Body of pancreas (tissue), 4 donors: ENCODE measurements at regions not wholly inside any gene's neighbourhood (a gene's known extent, or its start where the extent isn't known, plus 50 kb on each side); places are given as distances from the start of the nearest gene placed in this dataset.

Experiments used
- ATAC-seq: fragments of 150-250 bp; one replicate; pipeline ENCODE4 v1.9.1; 2016
- DNase-seq, 4 donors: peaks; one replicate each; pipeline ENCODE4 v3.0.0-alpha.2; 2019
- H3K27ac ChIP-seq, 4 donors: fragments of 200-600 bp; sonication (generic); 1 replicate in 3 of 4; 2 replicates in 1 of 4; pipeline versions ENCODE4 v1.5.1 to v1.6.1; 2016 to 2019; ENCODE audit warnings: mild to moderate bottlenecking in 1 of 4, mixed read lengths in 1 of 4, moderate library complexity in 1 of 4
- H3K27me3 ChIP-seq, 2 donors: fragments of 200-600 bp; sonication (generic); one replicate each; pipeline ENCODE4 v1.6.0; 2016; ENCODE audit warnings: mild to moderate bottlenecking in 1 of 2
- H3K36me3 ChIP-seq, 2 donors: fragments of 200-600 bp; sonication (generic); replicated peaks in 1 of 2; 2 replicates each; pipeline ENCODE4 v1.5.1; 2016; ENCODE audit warnings: low read depth in 2 of 2; ENCODE audit not compliant: insufficient read depth in 1 of 2
- H3K4me1 ChIP-seq: fragments of 200-600 bp; sonication (generic); one replicate; pipeline ENCODE4 v1.6.0; 2016
- H3K4me3 ChIP-seq, 2 donors: fragments of 200-600 bp; sonication (generic); 1 replicate in 1 of 2; 2 replicates in 1 of 2; pipeline ENCODE4 v1.5.1; 2016 to 2019
- H3K9me3 ChIP-seq, 3 donors: fragments of 200-600 bp; sonication (generic); 1 replicate in 2 of 3; 2 replicates in 1 of 3; pipeline ENCODE4 v1.5.1; 2016
- POLR2A ChIP-seq, 3 donors: fragments of 450-650 bp; IDR thresholded peaks; one replicate each; pipeline ENCODE4 v1.6.1; 2016; ENCODE audit warnings: antibody characterized with exemption in 3 of 3, mild to moderate bottlenecking in 2 of 3
- WGBS, 2 donors: methylation state at CpG; one replicate each; pipeline ENCODE4 v1.1.5; 2017; 5-methylcytosine and 5-hydroxymethylcytosine counted together
- intact Hi-C: fragments of 100-400 bp; cut with DNase I; formaldehyde crosslinking; loops from one replicate; pipeline ENCODE4 v1.15.1; 2023
- TF ChIP-seq, protein P1 (sequence below), 7 experiments: fragments of 450-650 bp in 4 of 7; fragments of 200-600 bp in 3 of 7; sonication (generic) in 3 of 7; IDR thresholded peaks; one replicate each; pipeline ENCODE4 v1.5.1; 2016 to 2019; ENCODE audit warnings: antibody characterized with exemption in 7 of 7

DNA sequence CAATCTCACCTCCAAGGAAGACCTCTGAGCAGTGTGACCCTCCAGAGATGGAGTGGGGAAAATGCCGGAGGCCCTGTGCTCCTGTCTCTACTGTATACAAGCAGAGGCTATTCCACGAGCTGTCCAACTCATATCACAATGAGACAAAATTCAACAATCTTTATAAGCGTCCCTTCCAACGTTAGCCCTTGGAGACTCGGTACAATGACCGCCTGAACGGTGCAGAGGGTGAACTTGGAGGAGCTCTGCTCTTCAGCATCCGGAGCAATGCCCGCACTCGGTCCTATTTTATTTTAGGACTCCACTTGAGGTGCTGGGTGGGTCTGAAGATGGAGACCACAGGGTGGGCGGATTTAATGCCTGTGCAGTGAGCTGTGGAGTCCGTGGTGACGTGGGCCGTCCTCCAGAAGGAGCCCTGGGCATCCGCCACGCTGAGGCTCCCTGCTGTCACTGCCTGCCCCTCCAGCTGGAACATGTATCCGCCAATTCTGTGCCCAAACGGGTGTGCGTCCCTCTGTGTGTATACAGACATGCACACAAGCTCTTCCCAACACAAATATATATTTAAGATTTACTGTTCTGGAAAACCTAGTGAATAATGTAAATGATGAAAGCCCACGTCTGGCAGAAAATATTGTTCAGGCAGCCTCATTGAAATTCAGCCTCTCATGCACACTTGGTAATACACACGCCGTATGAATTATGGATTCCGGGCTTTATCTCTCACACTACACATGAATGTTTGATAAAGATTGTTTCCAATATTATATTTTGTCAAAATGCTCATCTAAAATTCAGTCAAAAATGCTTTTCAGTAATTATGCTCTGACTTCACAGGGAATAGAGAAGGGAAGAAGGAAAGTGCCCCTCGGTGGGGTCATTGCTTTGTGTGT is 239.9 kb upstream of the ZMIZ1 start:
- WGBS, 2 donors = 81 to 84% methylated on average over 20 to 24 of the region's 24 CpGs
- Histone ChIP-seq H3K27me3 (no peaks in the 10 kb centered on the region), H3K4me3 (no peak overlapping the region), H3K4me1 (no peaks in the 10 kb centered on the region), H3K27ac (no peak overlapping the region), H3K9me3 (peaks cover 0 to 3% (median 0%) of the 10 kb centered on the region in 3 donors), H3K36me3 (no peaks in the 10 kb centered on the region)
- ATAC-seq (no peak), DNase-seq (no peak)
- intact Hi-C loops = no loop called here
- TF ChIP-seq, protein P1, sequence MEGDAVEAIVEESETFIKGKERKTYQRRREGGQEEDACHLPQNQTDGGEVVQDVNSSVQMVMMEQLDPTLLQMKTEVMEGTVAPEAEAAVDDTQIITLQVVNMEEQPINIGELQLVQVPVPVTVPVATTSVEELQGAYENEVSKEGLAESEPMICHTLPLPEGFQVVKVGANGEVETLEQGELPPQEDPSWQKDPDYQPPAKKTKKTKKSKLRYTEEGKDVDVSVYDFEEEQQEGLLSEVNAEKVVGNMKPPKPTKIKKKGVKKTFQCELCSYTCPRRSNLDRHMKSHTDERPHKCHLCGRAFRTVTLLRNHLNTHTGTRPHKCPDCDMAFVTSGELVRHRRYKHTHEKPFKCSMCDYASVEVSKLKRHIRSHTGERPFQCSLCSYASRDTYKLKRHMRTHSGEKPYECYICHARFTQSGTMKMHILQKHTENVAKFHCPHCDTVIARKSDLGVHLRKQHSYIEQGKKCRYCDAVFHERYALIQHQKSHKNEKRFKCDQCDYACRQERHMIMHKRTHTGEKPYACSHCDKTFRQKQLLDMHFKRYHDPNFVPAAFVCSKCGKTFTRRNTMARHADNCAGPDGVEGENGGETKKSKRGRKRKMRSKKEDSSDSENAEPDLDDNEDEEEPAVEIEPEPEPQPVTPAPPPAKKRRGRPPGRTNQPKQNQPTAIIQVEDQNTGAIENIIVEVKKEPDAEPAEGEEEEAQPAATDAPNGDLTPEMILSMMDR (IDR thresholded peaks at IDR 0.05) = no peak

DNA sequence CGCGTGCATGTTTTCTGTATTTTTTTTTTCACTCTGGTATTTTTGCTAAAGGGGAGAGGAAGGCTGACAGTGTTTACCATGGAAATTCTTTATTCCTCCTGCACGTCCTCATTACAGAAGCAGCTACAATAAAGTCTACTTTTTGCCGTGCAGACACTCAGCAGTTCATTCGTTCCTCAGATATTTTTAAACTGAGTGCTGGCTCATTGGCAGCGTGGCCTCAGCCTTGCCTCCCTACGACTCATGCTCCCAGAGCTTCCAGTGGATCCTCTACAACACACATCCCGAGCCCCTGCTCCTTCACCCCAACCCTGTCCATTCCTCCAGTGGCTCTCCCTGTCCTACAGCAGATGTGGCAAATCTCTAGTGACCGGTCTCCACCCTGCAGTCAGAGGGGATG is 239.2 kb upstream of the ZMIZ1 start:
- ATAC-seq = no peak
- Histone ChIP-seq H3K4me1 (no peaks in the 10 kb centered on the region), H3K4me3 (no peak overlapping the region), H3K9me3 (peaks cover 0 to 3% (median 0%) of the 10 kb centered on the region in 3 donors), H3K27ac (no peak overlapping the region), H3K36me3 (no peaks in the 10 kb centered on the region), H3K27me3 (no peaks in the 10 kb centered on the region)
- intact Hi-C loops = no loop called here
- no peak for DNase-seq
- TF ChIP-seq, protein P1 (IDR thresholded peaks at IDR 0.05) = no peak
- TF ChIP-seq POLR2A (IDR thresholded peaks at IDR 0.05) = no peak
- 71 to 73% methylated on average over 9 of the region's 9 CpGs for WGBS, 2 donors

DNA sequence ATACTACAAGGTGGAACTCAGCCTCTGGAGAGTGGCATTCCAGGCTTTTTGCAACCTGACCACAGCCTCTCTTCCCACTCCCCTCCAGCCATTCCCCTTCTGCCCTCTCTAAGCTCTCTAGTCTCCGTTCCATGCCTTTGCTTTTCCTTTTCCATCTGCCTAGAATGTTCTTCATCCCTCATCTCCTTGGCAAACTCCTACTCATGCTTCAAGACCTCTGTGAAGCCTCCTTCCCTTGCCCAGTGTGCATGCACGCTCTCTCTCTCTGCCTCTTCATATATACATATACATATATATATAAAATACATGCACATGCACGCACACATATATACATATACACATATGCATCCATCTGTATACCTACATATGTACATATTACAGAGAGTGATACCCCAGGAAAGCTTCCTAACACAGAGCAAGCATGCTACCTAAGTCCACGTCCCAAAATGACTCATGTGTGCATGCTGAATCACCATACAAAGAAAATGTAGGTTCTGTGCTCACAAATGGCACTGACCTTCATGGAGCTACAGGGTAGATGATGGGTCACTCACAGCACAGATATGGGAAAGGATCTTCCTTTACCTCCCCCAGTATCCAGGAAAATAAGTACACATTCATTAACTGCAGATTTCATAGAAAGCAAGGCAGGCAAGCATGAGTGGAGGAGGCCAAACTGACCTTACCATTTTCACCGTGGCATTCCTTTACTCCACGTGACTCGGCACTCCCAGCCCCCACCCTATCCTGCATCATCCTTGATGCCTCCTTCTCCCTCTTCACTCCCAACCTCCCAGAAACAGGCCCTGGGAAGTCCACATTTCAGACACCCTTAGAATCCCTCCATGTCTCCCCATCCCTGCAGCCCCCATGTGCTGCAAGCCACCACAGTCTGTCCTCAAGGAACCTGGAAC is 238.4 kb upstream of the ZMIZ1 start:
- intact Hi-C loops = no loop called here
- Histone ChIP-seq H3K27me3 (no peaks in the 10 kb centered on the region), H3K27ac (no peak overlapping the region), H3K4me1 (no peaks in the 10 kb centered on the region), H3K4me3 (no peak overlapping the region), H3K36me3 (no peaks in the 10 kb centered on the region), H3K9me3 (peaks cover 0 to 3% (median 0%) of the 10 kb centered on the region in 3 donors)
- 55 to 59% methylated on average over 7 of the region's 7 CpGs for WGBS, 2 donors
- TF ChIP-seq, protein P1 (IDR thresholded peaks at IDR 0.05) = no peak
- no peak for TF ChIP-seq POLR2A (IDR thresholded peaks at IDR 0.05)
- ATAC-seq (no peak), DNase-seq (no peak)

DNA sequence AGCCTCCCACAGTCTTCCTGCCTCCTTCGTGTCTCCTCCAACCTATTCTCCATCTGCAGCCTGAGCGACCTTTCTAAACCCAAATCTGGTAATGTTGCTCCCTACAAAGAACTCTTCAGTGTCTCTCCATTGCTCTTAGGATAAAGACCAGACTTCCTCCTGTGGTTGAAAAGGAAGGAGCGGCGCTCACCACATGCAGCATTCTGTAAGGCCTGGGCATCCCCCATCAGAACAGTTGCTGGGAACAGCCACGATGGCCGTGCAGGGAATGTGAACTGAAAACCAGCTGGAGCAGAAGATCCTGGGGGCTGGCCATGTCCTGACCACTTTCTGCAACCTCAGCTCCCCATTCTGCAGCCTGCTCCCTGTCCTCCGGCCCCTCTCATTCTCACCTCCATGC is 237.8 kb upstream of the ZMIZ1 start:
- intact Hi-C loops = no loop called here

More for the DNA sequence above, 237.8 kb upstream of the ZMIZ1 start:
- Histone ChIP-seq H3K4me3 (no peak overlapping the region), H3K9me3 (peaks cover 0 to 3% (median 0%) of the 10 kb centered on the region in 3 donors), H3K36me3 (no peaks in the 10 kb centered on the region), H3K4me1 (no peaks in the 10 kb centered on the region), H3K27me3 (no peaks in the 10 kb centered on the region), H3K27ac (no peak overlapping the region)
- TF ChIP-seq POLR2A (IDR thresholded peaks at IDR 0.05) = no peak
- TF ChIP-seq, protein P1 (IDR thresholded peaks at IDR 0.05) = no peak
- DNase-seq = no peak
- no peak for ATAC-seq
- 66 to 84% methylated on average over 7 of the region's 7 CpGs for WGBS, 2 donors
